MCF 10A (cell line): ENCODE measurements at regions not wholly inside any gene's neighbourhood (a gene's known extent, or its start where the extent isn't known, plus 50 kb on each side); places are given as distances from the start of the nearest gene placed in this dataset.

Experiments
- BruUV-seq: library from RNA; stranded (reverse); fragments of 400-500 nt; replicated peaks from 2 replicates; lab custom pipeline; 2021; lab: Mats Ljungman, UMichigan
- CTCF ChIA-PET: fragments of 300-600 bp; sonication (Branson Sonifier 250); formaldehyde crosslinking; extraction: SDS; loops from one replicate; lab custom pipeline; 2021; ENCODE audit warnings: antibody characterized with exemption, inconsistent platforms; lab: Yijun Ruan, JAX
- POLR2A ChIA-PET: fragments of 300-600, 350-650 bp; sonication (Branson Sonifier 250); formaldehyde crosslinking; extraction: SDS; loops from one replicate; lab custom pipeline; 2020; ENCODE audit warnings: antibody characterized with exemption, inconsistent platforms; lab: Yijun Ruan, JAX
- DNase-seq: peaks from one replicate; pipeline ENCODE4 v3.0.0-alpha.2; 2018; ENCODE audit not compliant: unreplicated experiment
- H3K27ac Mint-ChIP-seq: one replicate; pipeline ENCODE4 v1.8.0; 2022; ENCODE audit warnings: mild to moderate bottlenecking, low read depth, mixed read lengths; ENCODE audit not compliant: unreplicated experiment
- H3K27me3 Mint-ChIP-seq: one replicate; pipeline ENCODE4 v1.8.0; 2022; ENCODE audit warnings: mixed read lengths; ENCODE audit not compliant: insufficient read depth, unreplicated experiment
- H3K36me3 Mint-ChIP-seq: one replicate; pipeline ENCODE4 v1.8.0; 2022; ENCODE audit warnings: mild to moderate bottlenecking, moderate library complexity, mixed read lengths; ENCODE audit not compliant: insufficient read depth, unreplicated experiment
- H3K4me1 Mint-ChIP-seq: one replicate; pipeline ENCODE4 v1.8.0; 2022; ENCODE audit warnings: mixed read lengths; ENCODE audit not compliant: insufficient read depth, unreplicated experiment
- H3K4me3 Mint-ChIP-seq: one replicate; pipeline ENCODE4 v1.8.0; 2022; ENCODE audit warnings: mild to moderate bottlenecking, moderate library complexity, mixed read lengths; ENCODE audit not compliant: unreplicated experiment
- H3K9me3 Mint-ChIP-seq: one replicate; pipeline ENCODE4 v1.8.0; 2022; ENCODE audit warnings: mixed read lengths; ENCODE audit not compliant: unreplicated experiment
- CTCF ChIP-seq: fragments of 200-600 bp; IDR thresholded peaks from one replicate; pipeline ENCODE4 v1.8.0; 2022; ENCODE audit warnings: antibody characterized with exemption, mild to moderate bottlenecking; ENCODE audit not compliant: unreplicated experiment
- intact Hi-C: fragments of 100-400 bp; cut with micrococcal nuclease; formaldehyde crosslinking; loops from 2 replicates; pipeline ENCODE4 v1.14.1; 2022

DNA sequence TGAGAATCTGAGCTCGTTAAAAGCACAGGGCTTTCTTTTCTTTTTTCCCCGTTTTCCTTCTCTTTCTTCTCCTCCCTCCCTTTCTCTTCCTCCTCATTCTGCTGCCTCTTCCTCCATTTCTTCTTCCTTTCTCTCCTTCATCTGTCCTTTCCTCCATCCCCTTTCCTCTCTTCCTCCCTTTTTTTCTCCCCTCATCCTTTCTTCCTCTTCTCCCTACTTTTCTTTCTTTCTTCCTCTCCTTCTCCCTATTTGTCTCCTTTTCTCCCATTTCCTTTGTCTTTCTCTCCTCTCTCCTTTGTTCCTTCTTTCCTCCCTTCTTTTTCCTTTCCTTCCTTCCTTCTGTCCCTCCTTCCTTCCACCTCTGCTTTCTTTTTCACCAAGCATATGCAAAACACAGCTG, 649.4 kb downstream of the IRX1 start:
- ChIA-PET CTCF (no interaction called here), POLR2A (no interaction called here)
- intact Hi-C loops = no loop called here
- no peak for TF ChIP-seq CTCF
- H3K4me3 Mint-ChIP-seq = no peak overlapping the region
- H3K9me3 Mint-ChIP-seq = peaks cover 15% of the 10 kb centered on the region
- no peak overlapping the region for H3K27ac Mint-ChIP-seq
- H3K36me3 Mint-ChIP-seq = no peaks in the 10 kb centered on the region
- DNase-seq = no peak
- H3K27me3 Mint-ChIP-seq = peaks cover 13% of the 10 kb centered on the region
- H3K4me1 Mint-ChIP-seq = peaks cover 5% of the 10 kb centered on the region
- BruUV-seq = no TSS peak

- intact Hi-C loops = no loop called here
- no peaks in the 10 kb centered on the region for H3K36me3 Mint-ChIP-seq
- no peak for TF ChIP-seq CTCF
- ChIA-PET CTCF (no interaction called here), POLR2A (no interaction called here)
- BruUV-seq = no TSS peak
- H3K4me3 Mint-ChIP-seq = no peak overlapping the region
- H3K27ac Mint-ChIP-seq = no peak overlapping the region
- H3K27me3 Mint-ChIP-seq = peaks cover 13% of the 10 kb centered on the region
- peaks cover 15% of the 10 kb centered on the region for H3K9me3 Mint-ChIP-seq
- no peak for DNase-seq
- peaks cover 5% of the 10 kb centered on the region for H3K4me1 Mint-ChIP-seq
Observed at GRCh38 chr5:4245511-4245910, 649.9 kb downstream of the IRX1 start.

DNA sequence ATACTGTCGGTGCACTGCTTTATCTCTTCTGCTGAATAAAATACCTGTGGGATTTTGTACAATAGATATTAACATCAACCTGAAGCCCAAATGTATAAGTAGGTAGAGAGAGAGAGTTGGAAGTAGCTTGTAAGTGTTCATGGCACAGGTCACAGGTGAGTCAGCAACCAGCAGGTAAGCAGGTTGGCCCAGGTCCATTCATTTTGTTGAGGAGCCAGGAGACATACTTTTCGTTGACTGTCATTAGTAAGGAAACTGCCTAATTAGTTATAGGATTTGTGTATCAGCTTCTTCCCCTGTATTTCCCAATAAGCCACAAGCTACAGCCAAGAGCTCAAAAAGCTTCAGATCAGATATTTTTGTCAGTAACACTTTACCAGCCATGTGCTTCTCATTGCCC, 650.8 kb downstream of the IRX1 start:
- ChIA-PET POLR2A (interaction anchor here (0.7 kb wide), 2 partner anchors 1456 to 1503 kb away, joined by 3 read pairs; no protein-coding TSS in a partner anchor), CTCF (interaction anchor here (0.6 kb wide), 3 partner anchors 10 to 954 kb away, joined by 3 to 5 read pairs (median 5); no protein-coding TSS in a partner anchor)
- Mint-ChIP-seq H3K4me3 (no peak overlapping the region), H3K9me3 (peaks cover 15% of the 10 kb centered on the region), H3K4me1 (peaks cover 5% of the 10 kb centered on the region), H3K36me3 (no peaks in the 10 kb centered on the region), H3K27ac (no peak overlapping the region), H3K27me3 (peaks cover 13% of the 10 kb centered on the region)
- no TSS peak for BruUV-seq
- peak; percentile 44 for DNase-seq
- intact Hi-C loops = no loop called here
- no peak for TF ChIP-seq CTCF

DNA sequence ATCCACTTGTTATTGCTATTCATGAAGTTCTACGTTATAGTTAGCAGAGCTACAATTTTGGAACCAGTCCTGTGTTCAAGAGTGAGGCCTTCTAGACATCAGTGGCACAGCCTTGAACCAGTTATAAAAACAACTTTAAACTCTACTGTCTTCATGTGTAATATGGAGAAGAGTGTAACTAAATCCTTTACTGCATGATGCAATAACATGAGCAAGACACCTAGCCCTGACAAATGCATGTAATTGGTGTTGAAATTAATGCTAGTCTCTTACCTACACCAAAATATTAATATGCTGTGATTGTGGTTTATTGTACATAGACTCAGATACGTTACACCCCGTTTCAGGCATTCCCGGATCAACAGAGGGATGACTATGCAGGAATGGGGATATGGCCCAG, 654.6 kb downstream of the IRX1 start:
- H3K36me3 Mint-ChIP-seq = no peaks in the 10 kb centered on the region
- POLR2A ChIA-PET = no interaction called here
- no TSS peak for BruUV-seq
- H3K4me1 Mint-ChIP-seq = peaks cover 2% of the 10 kb centered on the region
- H3K27ac Mint-ChIP-seq = no peak overlapping the region
- TF ChIP-seq CTCF = no peak
- no peak for DNase-seq
- intact Hi-C loops = no loop called here
- CTCF ChIA-PET = no interaction called here
- H3K4me3 Mint-ChIP-seq = no peak overlapping the region
- H3K27me3 Mint-ChIP-seq = peaks cover 5% of the 10 kb centered on the region
- peaks cover 17% of the 10 kb centered on the region for H3K9me3 Mint-ChIP-seq
